ENCODE measurements at regions not wholly inside any gene's neighbourhood (a gene's known extent, or its start where the extent isn't known, plus 50 kb on each side); places are given as distances from the start of the nearest gene placed in this dataset.

GRCh38 chr2:180656455-180656847, 324.0 kb upstream of the UBE2E3 start:
- no peak for DNase-seq

DNA sequence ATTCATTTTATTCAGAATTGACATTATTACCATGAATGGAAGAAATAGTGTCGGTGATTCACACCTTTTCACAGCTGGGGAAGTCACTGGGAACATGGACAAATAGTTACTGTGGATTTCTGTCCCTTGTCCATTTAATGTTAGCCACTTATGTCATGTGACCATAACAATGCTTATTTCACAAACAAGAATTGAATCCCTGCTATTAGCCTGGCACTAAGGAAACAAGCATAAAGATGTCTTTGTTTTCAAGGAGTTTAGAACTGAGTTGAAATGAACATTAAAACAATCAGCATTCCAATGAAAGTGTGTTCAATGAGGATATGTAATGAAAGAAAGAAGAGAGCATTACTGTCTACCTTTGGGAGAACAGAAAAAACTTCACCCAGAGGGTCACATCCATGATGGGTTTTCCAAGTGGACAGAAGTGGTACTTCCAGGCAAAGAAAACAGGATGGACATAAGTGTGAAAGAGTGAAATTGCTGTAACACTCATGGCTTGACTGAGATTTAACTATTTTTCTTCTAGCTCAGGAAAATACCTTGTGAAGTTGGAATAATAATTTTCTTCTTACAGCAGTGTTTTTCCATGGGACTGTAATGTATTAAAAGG, 324.5 kb upstream of the UBE2E3 start:
- no peak for DNase-seq

DNA sequence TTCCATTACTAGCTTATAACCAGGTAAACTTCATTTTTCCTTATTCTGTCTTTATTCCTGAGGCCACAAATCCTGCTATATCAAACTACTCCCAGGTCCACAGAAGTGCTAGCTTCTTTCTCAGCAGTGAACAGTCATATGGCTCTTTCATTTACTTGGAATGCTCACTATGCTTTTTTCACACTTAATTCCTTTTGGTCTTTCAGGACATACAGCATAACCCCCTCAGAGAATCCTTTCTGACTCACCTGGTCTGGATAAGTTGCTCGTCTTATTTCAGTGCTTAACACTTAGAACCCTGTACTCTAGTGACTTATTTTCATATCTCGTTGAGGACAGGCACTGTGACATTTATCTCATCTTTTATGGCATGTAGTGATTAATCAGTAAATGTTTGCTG, 325.0 kb upstream of the UBE2E3 start:
- DNase-seq: no peak

- DNase-seq: no peak
Observed at GRCh38 chr2:180653481-180653880, 326.9 kb upstream of the UBE2E3 start.

DNA sequence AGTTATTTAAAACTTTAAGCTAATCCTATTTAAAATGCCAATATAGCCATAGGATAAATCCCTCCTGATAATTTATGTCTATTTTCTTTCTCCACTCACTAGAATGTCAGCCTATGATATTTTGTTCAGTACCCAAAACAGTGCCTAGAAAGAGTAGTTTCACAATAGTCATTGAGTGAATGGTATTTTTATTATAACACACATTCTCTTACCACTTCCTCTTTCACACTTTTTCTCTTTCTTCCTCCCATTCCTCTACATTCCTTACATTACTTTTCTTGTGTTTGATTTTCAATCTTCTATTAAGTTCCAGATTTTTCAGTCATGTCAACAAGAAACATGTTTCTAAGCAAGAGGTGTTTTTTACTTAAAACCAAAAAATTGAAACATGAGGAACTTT, 327.6 kb upstream of the UBE2E3 start:
- DNase-seq: no peak

GRCh38 chr2:180651596-180651995, 328.8 kb upstream of the UBE2E3 start:
- DNase-seq: no peak

DNA sequence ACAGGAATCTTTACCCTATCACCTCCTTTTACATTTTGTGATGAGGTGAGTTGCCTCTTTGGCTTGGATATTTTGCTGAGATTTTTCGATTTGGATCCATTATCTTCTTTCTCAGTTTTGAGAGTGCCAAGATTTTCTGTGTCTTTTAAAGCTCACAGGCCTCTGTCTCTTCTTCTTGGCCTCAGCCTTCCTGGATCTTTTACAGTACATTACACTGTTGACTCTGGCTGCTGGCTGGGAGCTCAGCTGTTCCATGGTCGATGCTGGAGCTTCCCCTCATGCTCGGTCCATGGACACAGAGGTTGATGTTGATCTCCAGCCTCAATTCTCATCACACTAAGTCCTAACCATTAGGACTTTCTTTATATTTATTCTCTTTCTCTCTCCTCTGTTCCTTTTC, 332.8 kb upstream of the UBE2E3 start:
- no peak for DNase-seq

DNA sequence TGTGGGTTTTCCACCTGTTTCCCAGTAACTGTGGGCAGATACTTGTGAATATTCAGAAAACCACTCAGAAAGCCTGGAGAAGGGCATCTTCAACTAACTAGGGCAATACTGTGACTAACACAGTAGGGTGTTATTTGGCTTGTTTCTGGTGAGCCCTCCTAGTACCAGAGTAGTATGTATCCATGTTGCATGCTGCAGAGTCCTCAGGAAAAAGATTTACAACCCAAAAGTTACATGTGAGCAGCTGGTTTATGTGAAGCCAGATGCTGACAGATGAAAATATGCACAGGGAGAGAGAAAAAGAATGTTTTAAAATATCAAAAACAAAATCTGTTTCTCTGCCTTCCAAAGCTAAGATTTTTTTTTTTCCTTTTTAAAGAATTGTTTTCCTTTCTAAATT, 333.2 kb upstream of the UBE2E3 start:
- no peak for DNase-seq

DNA sequence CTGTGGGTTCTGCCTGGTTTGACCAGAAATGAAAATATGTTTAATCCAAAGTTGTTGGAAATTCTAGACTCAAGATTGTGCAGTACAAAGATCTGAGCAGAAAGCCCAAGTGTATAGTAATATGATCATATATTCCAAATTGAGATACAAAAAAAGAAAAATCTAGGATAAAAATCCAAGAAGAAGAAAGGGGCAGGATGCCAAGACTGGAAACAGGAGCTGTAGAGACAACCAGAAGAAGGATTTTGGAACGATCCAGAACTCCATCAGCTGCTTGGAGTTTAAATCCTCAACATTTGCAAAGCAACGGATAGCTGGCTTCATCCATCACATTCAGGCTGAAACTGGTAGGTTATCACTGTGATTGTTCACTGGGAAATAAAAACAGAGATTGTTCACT, 333.6 kb upstream of the UBE2E3 start:
- no peak for DNase-seq

GRCh38 chr2:180644709-180645108, 335.7 kb upstream of the UBE2E3 start:
- no peak for DNase-seq

GRCh38 chr2:180630756-180631155, 349.6 kb upstream of the UBE2E3 start:
- DNase-seq: no peak

DNA sequence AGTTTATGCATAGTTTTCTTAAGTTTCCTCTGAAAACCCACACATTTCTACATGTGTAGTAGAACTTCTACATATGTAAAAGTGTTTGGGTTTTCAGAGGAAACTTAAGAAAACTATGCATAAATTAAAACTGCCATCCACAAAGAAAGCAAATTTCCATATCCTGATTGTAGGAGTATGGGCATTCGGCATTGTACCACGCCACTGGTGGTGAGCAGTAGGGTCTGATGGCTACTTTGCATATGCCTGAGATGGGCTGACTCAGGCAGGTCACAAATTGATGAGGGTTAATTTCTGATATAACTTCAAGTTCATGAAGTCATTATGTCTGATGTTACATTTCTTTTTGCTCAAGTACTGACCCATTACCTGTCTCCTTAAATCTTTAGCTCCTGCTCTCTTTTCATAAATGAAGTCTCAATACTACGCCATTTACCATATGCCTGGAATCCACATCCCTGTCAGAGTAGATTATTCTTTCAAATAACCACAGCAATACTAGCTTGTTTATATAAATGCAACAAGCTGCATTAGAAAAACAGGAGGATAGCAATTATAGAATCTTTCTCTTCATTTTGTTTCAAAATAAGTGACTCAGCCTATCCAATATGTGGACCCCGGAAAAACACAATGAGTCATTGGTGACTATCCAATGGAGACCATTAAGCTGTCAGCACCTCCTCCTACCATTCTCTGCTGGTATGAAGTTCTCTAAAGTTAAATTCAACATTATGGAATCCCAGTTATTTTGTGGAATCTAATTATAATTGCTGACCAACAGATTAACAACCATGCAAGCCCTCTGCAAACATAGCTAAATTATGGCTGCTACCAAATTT, 355.2 kb upstream of the UBE2E3 start:
- DNase-seq: no peak

- no peak for DNase-seq
Observed at GRCh38 chr2:180621941-180622918, 358.2 kb upstream of the UBE2E3 start.

- DNase-seq: no peak
Observed at GRCh38 chr2:180621366-180621765, 359.0 kb upstream of the UBE2E3 start.

DNA sequence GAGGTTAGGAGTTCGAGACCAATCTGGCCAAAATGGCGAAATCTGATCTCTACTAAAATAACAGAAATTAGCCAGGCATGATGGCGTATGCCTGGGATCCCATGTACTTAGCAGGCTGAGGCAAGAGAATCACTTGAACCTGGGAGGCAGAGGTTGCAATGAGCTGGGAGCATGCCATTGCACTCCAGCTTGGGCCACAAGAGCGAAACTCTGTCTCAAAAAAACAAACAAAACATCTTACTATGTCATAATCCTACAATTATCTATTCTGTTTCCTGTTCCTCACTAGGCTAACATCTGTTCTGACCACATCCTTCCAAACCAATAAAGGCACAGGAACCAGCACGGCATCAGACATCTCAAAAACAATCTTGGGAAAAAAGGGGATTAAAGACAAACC, 361.8 kb upstream of the UBE2E3 start:
- no peak for DNase-seq

DNA sequence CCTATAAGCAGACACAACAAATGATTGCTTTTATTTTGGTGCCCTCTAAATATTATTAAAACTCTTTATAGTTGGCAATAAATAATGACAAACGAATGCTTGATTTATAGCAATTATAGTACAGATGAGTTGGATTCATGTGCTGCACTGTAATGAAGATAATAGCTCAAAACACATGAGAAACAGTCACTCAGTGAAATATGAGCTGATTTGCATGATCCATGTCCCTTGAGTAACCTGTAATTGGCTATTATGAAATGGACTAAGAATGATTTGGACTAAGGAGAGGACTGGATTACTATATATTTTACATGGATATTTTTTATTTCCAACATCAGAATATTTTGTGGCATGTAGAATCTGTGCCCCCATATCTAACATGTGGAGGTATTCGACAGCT, 365.6 kb upstream of the UBE2E3 start:
- DNase-seq: no peak

- DNase-seq: no peak
Observed at GRCh38 chr2:180609626-180610340, 370.6 kb upstream of the UBE2E3 start.

DNA sequence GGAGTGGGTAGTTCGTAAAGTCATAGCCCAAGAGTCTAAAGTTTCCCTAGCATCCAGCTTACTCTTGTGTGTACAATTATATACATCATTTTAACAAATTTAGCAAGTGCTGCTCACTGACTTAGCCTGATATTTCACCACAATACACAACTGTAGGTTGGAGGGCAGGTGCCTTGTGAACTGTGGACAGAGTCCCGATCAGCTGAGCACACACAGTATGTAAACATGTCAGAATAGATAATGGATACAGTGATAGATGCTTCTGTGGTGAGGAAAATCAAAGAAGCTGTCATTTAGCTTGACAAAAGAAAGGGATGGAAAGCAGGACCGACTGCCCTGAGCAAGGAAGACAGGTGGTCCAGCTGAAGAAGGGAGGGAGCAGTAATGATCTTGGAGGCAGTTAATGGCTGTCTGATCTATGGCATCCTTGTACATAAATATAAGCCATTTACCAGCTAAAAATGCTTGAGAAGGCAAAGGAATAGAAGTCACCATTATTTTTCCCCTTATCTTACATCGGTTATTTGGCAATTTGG, 372.8 kb upstream of the UBE2E3 start:
- no peak for DNase-seq

DNA sequence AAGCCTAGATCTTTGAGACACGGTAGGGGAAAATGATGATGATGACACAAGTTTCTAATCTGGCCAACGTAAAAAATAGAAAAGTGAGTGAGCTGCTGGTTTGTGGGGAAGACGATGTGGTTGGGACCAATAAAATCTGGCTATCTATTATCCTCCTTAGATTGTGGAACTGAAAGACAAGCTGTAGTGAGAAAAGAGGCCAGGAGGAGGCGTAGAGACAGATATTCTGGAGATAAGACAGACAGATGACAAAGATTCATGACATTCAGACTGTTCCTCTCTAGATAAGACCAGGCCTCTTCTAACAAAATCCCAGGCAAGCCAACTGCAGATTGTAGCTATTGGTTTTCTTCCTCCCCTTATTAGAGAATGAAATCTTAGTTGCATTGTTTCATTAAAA, 376.3 kb upstream of the UBE2E3 start:
- DNase-seq: no peak

- no peak for DNase-seq
Observed at GRCh38 chr2:180601016-180601415, 379.4 kb upstream of the UBE2E3 start.

DNA sequence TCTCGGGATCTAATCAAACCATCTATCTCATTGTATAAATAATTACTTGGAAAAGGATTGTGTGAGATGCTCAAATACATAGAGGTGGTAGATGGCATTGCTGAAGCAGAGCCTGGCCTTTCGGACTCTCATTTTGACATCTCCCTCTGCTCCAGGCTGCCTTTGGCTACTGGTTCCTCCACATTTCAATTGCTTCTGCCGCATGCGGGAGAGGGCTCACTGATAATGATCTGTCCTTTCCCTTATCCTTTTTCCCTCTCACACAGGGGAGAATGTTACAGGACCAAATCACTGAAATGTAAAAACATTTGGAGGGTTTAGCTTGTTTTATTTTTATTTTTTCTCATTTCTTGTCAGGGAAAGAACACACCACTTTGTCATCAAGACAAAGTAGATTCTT, 380.6 kb upstream of the UBE2E3 start:
- no peak for DNase-seq

DNA sequence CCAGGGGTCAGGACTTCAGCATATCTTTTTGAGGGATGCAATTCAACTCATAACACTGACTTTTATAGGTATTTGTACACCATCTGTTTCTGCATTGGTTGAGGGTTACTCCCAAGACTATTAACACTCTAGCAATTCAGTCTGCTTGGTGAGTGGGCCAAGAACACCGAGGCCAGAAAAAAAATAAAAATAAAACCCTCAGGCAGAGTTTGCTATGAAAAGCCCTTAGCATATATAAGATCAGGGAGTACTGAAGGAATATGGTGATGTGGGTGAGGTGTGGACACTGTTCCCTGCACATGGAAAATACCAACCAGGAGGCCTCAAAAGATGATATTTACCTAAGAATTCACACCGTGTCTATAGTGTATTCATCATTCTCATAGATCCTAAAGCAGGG, 383.2 kb upstream of the UBE2E3 start:
- DNase-seq: no peak

- DNase-seq: no peak
Observed at GRCh38 chr2:180596453-180596852, 384.0 kb upstream of the UBE2E3 start.

Measured in activated CD8-positive, alpha-beta memory T cell treated with anti-CD3 and anti-CD28 coated beads, Interleukin-2, amount 50 U/mL, for 48 hours (primary cell).